ENCODE measurements at regions not wholly inside any gene's neighbourhood (a gene's known extent, or its start where the extent isn't known, plus 50 kb on each side); places are given as distances from the start of the nearest gene placed in this dataset.
"Not testable (repeated sequence)": the region's sequence is repeated elsewhere in the genome, so short reads cannot be mapped to it uniquely, and the experiment has no call there.

GRCh38 chr14:100430571-100430970, 107.4 kb downstream of the SLC25A47 start:
- Histone ChIP-seq H3K36me3 (ENCODE audit: insufficient read depth) (no peaks in the 10 kb centered on the region), H3K27me3 (ENCODE audit: insufficient read depth, low read depth) (no peaks in the 10 kb centered on the region), H3K79me2 (ENCODE audit: insufficient read depth, low read depth) (no peaks in the 10 kb centered on the region), H3K27ac (no peak overlapping the region), H3K4me2 (no peak overlapping the region), H2AFZ (ENCODE audit: low read depth) (no peak overlapping the region), H3K4me1 (ENCODE audit: low read depth, poor library complexity, severe bottlenecking) (no peaks in the 10 kb centered on the region), H3K9ac (no peak overlapping the region), H4K20me1 (ENCODE audit: insufficient read depth) (no peaks in the 10 kb centered on the region), H3K4me3 (IDR thresholded peaks at IDR 0.05; ENCODE audit: insufficient read depth, low read depth, low read length) (no peak overlapping the region)
- TF ChIP-seq CTCF (conservative IDR thresholded peaks at IDR 0.05; ENCODE audit: low read depth, low read length) = no peak

GRCh38 chr14:100431461-100431860, 108.3 kb downstream of the SLC25A47 start:
- not testable (repeated sequence) for H3K4me1 ChIP-seq (ENCODE audit: low read depth, poor library complexity, severe bottlenecking); H3K27ac ChIP-seq; H4K20me1 ChIP-seq (ENCODE audit: insufficient read depth); H2AFZ ChIP-seq (ENCODE audit: low read depth); H3K9ac ChIP-seq; H3K79me2 ChIP-seq (ENCODE audit: insufficient read depth, low read depth); H3K36me3 ChIP-seq (ENCODE audit: insufficient read depth); H3K27me3 ChIP-seq (ENCODE audit: insufficient read depth, low read depth); H3K4me3 ChIP-seq (IDR thresholded peaks at IDR 0.05; ENCODE audit: insufficient read depth, low read depth, low read length); H3K4me2 ChIP-seq

DNA sequence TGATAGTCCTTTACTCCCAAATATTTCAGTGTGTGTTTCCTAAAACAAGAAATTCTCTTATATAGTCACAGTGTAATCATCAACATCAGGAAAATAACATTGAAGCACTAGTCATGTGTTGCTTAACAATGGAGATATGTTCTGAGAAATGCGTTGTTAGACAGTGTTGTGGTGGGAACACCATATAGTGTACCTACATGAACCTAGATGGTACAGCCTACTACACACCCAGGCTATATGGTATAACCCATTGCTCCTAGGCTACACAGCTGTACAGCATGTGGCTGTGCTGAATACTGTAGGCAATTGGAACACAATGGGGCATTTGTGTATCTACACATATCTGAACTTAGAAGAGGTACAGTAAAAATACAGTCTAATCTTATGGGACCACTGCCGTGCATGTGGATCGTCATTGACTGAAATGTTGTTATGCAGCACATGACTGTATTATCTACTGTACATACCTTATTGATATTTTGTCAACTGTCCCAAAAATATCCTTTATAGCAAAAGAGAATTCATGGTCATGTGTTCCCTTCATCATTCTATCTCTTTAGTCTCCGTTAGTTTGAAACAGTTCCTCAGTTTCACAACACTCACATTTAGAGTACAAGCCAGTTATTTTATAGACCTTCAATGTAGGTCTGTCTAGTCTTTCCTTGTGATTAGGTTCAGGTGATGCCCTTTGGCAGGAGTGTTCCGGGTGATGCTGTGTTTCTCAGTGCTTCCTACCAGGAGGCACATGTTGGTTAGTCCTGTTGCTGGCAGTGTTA, 109.7 kb downstream of the SLC25A47 start:
- Histone ChIP-seq H3K9ac (no peak overlapping the region), H3K4me3 (IDR thresholded peaks at IDR 0.05; ENCODE audit: insufficient read depth, low read depth, low read length) (no peak overlapping the region), H3K27me3 (ENCODE audit: insufficient read depth, low read depth) (no peaks in the 10 kb centered on the region), H3K36me3 (ENCODE audit: insufficient read depth) (no peaks in the 10 kb centered on the region), H4K20me1 (ENCODE audit: insufficient read depth) (no peaks in the 10 kb centered on the region), H3K27ac (no peak overlapping the region), H3K4me2 (no peak overlapping the region), H3K4me1 (ENCODE audit: low read depth, poor library complexity, severe bottlenecking) (no peaks in the 10 kb centered on the region), H2AFZ (ENCODE audit: low read depth) (no peak overlapping the region), H3K79me2 (ENCODE audit: insufficient read depth, low read depth) (no peaks in the 10 kb centered on the region)
- no peak for TF ChIP-seq CTCF (conservative IDR thresholded peaks at IDR 0.05; ENCODE audit: low read depth, low read length)

DNA sequence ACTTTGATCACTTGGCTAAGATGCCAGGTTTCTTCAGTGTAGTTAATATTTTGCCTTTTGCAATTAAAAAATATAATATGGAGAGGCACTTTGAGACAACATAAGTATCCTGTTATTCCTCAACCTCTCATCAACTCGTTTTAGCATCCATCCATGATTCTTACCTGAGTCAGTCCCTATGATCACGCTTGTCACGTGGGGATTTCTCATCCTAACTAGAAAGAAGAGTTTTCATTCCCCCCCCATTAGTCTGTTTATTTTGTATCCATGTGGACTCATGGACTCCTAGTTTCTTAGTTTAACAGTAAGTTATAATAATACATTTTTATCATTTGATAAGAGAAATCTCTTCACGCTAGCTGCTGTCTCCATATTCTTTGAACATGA, 110.3 kb downstream of the SLC25A47 start:
- H3K4me3 ChIP-seq (IDR thresholded peaks at IDR 0.05; ENCODE audit: insufficient read depth, low read depth, low read length) = no peak overlapping the region
- no peak overlapping the region for H3K9ac ChIP-seq
- no peak overlapping the region for H3K4me2 ChIP-seq
- H2AFZ ChIP-seq (ENCODE audit: low read depth) = no peak overlapping the region
- no peaks in the 10 kb centered on the region for H3K4me1 ChIP-seq (ENCODE audit: low read depth, poor library complexity, severe bottlenecking)
- no peaks in the 10 kb centered on the region for H4K20me1 ChIP-seq (ENCODE audit: insufficient read depth)
- H3K36me3 ChIP-seq (ENCODE audit: insufficient read depth) = no peaks in the 10 kb centered on the region
- no peak overlapping the region for H3K27ac ChIP-seq
- TF ChIP-seq CTCF (conservative IDR thresholded peaks at IDR 0.05; ENCODE audit: low read depth, low read length) = no peak
- no peaks in the 10 kb centered on the region for H3K79me2 ChIP-seq (ENCODE audit: insufficient read depth, low read depth)
- no peaks in the 10 kb centered on the region for H3K27me3 ChIP-seq (ENCODE audit: insufficient read depth, low read depth)

DNA sequence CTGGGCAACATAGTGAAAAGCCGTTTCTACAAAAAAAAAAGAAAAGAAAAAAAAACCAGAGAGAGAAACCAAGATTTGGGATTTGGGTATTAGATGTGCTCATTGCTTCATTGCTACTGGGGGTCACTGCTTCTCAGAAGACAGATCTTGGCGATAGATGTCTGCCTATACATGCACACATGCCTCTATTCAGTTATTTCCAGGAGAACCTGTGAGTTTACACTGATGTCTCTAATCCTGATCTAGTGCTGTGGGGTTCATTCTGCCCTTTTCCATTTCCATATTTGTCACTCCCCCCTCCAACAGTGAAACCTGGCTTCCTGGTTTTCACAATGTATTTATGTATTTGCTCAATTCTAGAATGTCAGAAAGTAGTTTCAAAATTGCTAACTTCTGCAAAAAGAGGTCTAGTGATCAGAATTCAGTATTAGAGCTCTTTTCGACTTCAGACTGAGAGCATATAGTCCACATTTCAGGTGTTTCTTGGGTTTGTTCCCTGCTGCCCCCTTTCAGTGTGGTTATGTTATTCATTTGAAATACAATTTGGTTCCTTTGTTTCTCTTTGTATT, 111.0 kb downstream of the SLC25A47 start:
- H3K4me1 ChIP-seq (ENCODE audit: low read depth, poor library complexity, severe bottlenecking) = no peaks in the 10 kb centered on the region
- no peak overlapping the region for H3K4me2 ChIP-seq
- H3K79me2 ChIP-seq (ENCODE audit: insufficient read depth, low read depth) = no peaks in the 10 kb centered on the region
- no peaks in the 10 kb centered on the region for H3K27me3 ChIP-seq (ENCODE audit: insufficient read depth, low read depth)
- no peaks in the 10 kb centered on the region for H4K20me1 ChIP-seq (ENCODE audit: insufficient read depth)
- TF ChIP-seq CTCF (conservative IDR thresholded peaks at IDR 0.05; ENCODE audit: low read depth, low read length) = no peak
- H3K9ac ChIP-seq = no peak overlapping the region
- H3K27ac ChIP-seq = no peak overlapping the region
- no peak overlapping the region for H2AFZ ChIP-seq (ENCODE audit: low read depth)
- H3K36me3 ChIP-seq (ENCODE audit: insufficient read depth) = no peaks in the 10 kb centered on the region
- H3K4me3 ChIP-seq (IDR thresholded peaks at IDR 0.05; ENCODE audit: insufficient read depth, low read depth, low read length) = no peak overlapping the region

All from KMS-11 (cell line).